Globus pallidus (tissue), 1 donor: ENCODE measurements at regions not wholly inside any gene's neighbourhood (a gene's known extent, or its start where the extent isn't known, plus 50 kb on each side); places are given as distances from the start of the nearest gene placed in this dataset.
A peak's percentile ranks its signal among the peaks of the same experiment; 100 is the strongest.
"Not testable (repeated sequence)": the region's sequence is repeated elsewhere in the genome, so short reads cannot be mapped to it uniquely, and the experiment has no call there.

ENCODE experiments used
- DNase-seq: peaks from one replicate; pipeline ENCODE4 v3.0.0-alpha.2; 2015; ENCODE audit warnings: low spot score

DNA sequence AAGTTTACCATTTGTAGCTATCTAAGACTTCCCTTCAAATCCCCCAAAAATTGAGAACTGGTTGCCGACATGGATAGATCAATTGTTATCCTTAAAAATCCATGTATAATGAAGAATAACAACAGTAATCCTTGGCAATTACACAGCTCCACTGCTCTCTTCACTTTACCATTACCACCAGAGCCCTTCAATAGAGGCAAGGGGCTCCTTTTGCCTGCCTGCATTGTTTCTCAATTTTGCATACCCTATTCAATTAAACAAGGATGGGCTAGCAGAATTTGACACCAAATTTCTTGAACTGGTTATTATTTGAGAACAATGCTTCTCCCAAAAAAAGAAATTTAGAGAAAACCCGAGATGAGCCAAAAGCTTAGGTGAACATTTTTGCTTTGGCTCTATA, 387.8 kb upstream of the PKN2 start:
- DNase-seq: no peak

DNA sequence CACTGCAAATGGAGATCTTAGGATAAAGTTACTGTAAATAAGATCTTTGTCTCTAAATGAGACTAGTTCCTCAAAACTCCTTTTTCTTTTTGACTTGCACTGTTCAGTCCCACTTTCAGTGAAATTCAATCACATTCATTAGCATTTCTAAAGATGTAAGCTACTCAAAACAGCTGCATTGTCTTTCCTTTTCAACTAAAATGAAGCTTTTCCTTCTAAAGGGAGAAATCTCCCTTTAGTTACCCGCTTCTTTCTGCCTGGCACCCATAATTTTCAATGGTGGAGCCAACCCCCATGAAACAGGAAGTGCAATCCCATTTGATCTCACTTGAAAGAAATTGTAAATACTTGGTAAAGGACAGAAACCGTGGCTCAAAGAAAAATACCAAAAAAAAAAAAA, 387.4 kb upstream of the PKN2 start:
- no peak for DNase-seq

DNA sequence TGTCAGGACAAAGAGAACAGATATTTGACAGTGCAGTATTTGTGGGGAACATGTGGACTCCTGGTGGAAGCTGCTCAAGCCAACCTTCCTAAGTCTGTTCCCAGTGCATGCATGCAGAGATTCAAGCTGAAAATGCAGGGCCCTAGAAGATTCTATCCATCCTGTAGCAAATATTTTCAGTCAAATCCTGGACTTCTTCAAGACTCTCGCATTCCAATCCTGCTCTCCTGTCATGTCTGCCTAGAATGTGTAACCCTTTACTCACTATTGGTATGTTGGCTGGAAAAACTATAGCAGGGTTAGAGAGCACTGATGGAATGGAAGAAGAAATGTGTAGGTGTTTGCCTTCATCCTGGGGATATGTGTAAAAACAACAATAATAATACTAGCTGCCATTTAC, 385.6 kb upstream of the PKN2 start:
- DNase-seq: no peak

DNA sequence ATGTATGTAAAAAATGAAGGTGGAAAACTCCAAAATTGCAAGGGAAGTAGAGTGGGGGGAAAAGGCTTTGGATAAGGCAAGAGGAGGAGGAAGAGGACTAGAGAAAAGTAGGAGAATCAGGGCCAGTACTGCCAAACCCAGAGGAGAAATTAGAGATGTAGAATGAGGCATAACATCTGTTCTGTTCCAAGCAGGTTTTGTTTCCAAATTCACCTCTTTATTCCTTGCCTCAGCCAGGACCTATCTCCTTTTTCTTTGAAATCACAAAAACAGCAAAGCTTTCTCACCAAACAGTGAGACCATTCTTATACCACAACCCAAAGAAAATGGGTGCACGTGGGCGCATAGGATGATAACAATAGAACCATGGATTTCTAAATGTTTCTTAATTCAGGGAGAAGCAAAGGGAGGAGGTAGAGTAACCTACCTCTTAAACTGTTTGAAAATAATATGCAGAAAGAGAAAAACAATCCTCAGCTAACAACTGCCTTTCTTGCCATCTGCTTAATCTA, 383.3 kb upstream of the PKN2 start:
- no peak for DNase-seq

DNA sequence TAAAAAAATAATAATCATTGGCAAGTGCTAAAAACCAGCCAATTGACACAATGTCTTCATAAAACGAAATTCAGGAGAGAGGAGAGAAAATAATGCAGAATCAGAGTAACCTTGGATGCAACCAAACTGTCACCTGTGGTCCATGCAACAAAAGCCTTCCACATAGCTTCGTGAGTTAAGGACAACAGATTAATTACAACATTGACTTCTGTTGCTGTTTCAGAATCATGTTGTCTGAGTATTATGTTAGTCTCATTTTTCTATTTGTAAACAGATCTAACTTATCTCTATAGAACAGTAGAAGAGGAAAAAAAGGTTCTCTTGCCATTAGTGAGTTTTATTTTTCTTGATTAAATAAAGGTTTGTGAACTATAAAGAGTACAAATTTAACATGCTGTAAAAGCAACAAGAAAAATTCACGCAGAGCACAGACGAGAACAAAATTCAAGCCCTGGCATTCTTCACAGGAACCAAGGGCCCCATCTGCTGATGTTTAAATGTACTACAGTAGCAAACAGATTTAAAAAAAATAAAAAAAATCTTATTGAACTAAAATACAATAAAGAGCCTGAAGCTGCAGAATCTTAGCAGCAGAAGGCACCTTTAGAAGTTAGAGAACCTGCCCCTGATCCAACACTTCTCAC, 381.1 kb upstream of the PKN2 start:
- DNase-seq: peak; percentile 51

DNA sequence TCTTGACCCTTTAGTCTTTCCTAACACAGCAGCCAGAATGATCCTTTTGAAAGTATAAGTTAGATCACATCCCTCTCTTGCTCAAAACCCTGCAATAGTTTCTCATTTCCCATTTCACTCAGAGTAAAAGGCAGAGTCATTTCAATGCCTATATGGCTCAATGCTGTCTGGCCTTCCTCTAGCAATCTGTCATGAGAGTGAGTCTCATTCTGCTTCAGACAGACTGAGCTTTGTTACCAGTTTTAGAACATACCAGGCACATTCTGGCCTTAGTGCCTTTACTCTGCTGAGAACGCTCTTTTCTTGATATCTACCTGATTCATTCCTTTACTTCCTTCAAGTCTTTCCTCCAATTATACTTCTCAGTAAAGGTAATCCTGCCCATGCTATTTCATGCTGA, 372.8 kb upstream of the PKN2 start:
- DNase-seq: no peak

DNA sequence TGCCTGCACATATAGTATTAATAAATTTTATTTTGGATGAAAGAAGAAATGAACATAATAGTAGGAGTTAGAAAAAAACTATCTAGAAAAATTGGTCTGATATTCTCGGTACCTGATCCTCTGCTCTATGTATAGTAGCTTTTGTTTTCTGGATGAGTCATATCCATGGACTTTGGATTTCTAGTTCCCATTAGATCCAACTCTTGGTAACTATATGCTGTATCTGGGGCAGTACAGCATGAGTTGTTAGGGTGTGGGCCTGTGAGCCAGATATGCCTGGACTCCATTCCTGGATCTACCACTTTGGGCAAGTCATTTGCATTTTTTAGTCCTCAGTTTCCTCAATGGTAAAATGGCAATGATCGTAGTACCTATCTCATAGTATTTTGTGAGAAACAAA, 372.2 kb upstream of the PKN2 start:
- no peak for DNase-seq

DNA sequence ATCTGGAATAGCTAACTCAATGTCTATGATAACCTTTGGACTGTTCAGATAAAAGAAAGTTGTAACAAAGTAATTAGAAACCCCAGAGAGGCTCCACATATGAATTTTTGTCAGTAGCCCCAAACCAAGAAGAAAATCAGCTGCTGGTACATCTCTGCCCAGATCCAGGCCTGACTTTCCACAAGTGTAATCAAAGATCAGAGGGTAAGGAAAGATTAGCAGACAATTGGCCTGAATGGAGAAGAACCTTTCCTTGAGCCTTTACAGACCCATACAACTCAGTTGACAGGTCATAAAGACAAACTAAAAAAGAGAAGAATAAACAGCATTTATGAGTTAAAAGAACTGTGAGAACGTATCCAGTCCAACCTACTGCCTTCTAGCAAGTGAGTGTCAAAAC, 366.7 kb upstream of the PKN2 start:
- DNase-seq: no peak

DNA sequence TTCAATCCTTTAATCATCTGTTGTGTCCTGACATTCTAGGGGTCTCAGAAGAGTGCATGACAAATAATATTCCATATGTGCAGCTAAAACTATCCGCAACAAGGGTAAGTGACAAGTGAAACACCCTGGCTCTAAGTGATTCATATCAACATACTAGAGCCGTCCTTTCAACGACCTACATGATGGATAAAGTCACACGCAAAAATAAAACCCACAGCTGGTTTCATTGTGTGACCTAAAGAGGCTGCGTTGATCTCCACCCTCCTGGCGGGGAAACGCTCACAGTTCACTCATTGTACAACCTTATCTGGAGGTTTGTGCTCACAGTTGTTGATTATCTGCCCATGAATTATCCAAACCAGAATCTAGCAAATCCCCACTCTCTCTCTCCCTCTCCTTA, 365.3 kb upstream of the PKN2 start:
- DNase-seq: no peak

DNA sequence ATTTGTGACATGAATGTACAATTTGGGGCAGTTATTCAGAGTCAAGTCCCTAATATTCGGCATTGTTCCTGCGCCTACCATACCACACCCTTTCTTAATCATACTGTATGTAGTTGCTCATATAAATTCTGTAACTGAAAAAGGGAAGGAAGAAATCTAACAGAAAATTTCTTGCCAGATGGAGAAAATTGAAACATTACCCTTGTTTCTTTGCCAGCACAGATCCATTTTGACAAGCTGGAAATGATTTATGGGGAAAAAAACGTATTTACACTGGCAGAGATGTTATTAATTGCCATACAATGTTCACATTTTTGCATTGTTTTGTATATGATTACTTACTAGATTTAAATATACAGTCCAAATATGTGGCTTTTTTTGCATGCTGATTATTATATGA, 363.8 kb upstream of the PKN2 start:
- no peak for DNase-seq

DNA sequence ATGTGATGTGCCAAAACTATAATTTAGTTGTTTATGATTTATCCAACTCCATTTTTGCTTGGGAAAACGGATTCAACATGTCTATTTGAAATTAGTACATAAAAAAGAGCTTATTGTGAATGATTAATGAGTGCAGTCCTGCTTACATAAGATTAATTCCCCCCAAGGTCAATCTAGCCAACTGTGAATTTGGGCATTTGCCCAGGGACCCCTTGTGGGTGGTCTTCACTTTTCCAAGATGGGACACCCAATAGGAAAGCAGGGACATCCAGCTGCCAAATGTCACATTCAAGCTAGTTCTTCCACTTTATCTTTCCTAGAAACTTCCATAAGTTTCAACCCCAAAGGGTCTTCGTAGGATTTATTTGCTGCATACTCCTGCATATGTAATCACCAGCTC, 362.4 kb upstream of the PKN2 start:
- no peak for DNase-seq

DNA sequence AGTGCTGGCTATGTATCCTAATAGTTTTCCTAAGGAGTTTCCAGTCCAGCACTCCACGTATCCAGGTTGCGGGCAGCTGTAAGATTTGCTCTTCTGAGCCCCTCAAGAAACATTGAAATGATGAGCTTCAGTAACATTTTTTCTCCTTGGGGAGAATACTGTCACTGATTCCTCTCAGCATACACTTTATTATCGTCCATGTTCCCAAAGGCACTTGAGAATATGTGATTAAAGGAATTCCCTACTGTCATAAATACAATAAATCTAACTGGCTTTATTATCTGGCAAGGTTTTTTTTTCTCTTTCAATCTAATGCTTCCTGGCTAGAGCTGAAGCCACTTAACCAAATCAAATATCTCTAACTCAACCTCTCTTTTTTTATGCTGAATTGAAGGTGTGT, 359.2 kb upstream of the PKN2 start:
- no peak for DNase-seq

DNA sequence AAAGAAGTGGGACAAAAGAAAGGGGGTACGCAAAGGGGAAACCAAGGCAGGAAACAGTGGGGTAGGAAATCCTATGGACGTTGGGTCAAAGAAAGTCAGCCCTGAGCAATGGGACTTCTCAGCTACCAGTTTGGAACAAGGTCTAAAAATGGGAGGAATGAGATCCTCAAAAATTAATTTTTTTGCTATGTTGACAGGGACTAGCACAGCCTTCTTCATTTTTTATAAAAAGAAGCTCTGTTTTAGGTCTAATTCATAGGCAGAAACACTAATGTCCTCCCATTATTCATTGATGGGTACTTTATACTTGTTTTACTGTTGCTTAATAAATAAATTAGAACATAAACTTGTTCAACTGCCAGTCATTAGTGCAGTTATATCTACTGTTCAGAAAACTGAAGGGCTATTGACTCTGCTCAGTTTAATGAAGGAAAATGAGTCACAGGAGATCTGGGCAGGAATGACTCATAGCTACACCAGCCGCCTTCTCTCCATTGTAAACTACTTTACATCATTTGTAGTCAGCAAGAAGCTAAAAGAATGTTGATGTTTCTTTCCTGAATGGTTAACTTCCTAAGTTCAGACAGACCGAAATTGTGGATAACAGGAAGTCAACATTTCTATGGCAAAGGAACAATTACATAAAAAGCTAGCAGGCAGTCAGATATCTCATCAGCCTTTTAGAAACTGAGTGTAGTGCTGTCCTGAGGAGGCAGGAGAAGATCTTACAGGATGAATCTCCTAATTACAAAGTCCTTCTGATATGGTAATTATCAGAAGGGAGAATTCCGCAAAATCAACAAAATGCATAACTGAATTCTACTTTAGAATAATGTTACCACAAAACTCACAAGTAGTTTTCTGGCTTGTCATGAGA, 356.4 kb upstream of the PKN2 start:
- DNase-seq: peak; percentile 16

DNA sequence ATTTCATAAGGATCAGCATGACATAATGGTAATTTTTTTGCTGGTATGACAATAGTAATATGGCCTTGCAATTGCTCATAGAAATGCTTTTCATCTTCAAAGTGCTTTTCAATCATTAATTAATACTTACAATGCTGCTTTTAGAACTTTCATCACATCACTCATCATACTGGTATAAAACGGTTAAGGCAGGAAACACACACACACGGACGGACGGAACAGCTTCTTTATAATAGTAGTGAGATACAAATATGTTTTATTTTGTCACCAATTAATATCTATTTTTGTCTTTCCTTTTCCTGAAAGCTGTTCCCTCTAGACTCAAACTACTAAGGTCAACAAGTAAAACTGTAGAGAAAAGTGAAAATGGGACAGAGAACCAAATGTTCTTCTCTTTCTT, 353.9 kb upstream of the PKN2 start:
- DNase-seq: no peak

DNA sequence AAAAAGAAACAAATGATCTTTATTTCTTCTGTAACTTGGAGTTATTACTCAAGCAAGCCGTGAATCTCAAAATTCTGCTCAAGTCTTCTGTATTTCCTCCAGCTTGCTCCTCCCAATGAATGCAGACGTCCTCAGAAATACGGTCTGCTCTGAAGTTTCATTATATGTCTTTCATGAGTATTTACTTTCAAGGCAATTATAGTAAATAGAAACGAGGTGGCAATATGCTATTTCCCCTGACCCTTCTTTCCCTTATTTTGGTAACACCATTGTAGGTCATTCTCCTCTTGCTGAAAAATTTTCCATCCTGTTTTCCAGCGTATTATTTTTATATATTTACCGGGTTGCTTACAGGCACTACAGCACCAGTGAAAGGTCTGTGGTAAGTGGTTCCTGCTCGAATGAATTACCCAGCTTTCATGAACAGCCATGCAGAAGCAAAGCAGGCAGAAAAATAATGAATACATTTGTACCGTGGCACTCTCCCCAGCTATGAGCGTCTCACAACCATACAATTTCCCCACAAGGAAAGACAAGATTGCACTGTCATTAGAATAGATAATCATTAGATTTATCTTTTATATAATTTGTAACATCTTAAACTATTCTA, 350.9 kb upstream of the PKN2 start:
- no peak for DNase-seq

DNA sequence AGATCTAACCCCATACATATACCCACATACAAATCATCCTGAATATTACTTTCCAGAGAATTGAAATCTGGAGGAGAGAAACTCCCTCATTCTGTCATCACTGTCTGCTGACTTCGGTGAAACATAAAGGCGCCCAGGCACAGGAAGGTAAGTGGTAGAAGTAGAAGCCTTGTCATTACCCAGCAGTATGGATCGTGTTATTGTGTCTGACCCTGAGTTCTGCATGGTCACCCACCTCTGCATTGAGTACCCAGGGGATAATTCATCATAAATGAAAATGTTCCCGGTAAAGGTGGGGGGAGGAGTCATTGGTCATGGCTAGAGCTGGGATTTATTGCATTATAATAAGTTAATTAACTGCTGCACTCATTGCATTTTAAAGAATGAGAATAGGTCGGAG, 342.6 kb upstream of the PKN2 start:
- DNase-seq: no peak

DNA sequence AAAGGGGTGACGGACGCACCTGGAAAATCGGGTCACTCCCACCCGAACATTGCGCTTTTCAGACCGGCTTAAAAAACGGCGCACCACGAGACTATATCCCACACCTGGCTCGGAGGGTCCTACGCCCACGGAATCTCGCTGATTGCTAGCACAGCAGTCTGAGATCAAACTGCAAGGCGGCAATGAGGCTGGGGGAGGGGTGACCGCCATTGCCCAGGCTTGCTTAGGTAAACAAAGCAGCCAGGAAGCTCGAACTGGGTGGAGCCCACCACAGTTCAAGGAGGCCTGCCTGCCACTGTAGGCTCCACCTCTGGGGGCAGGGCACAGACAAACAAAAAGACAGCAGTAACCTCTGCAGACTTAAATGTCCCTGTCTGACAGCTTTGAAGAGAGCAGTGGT, 342.0 kb upstream of the PKN2 start:
- DNase-seq: not testable (repeated sequence)

DNA sequence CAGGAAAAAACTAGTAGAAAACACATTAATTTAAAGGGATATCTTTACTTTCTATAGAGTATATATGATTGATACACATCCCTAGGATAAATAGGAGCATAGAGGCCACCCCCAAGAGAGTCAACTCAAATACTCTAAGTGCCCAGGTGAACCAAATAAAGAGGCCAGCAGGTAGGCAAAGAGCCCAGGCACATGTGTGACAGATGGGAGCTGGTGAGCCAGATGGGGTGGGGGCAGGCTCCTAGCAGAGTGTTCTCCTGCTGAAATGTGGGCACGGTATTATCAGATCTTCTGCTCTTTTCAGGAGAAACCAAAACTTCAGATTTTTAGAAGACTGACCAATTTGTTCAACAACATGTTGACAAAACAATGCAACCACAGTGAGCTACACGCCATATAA, 333.4 kb upstream of the PKN2 start:
- DNase-seq: no peak

DNA sequence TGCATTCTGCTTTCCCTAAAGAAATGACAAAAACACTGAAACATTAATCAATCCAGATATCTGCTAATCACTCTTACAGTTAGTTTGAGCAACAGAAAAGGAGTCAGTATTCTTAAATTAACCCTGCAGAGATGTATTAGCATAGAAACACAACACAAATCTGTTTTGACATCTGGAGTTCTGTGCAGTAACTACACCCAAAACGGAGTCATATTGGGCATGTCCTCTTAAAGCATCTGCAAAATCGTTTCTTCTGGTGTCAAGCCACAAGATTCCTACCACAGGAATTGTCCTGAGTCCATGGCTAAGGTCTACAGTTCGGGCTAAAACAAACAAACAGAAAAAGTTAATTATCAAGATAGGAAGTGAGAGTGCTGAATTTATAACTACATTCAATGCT, 332.1 kb upstream of the PKN2 start:
- DNase-seq: no peak

DNA sequence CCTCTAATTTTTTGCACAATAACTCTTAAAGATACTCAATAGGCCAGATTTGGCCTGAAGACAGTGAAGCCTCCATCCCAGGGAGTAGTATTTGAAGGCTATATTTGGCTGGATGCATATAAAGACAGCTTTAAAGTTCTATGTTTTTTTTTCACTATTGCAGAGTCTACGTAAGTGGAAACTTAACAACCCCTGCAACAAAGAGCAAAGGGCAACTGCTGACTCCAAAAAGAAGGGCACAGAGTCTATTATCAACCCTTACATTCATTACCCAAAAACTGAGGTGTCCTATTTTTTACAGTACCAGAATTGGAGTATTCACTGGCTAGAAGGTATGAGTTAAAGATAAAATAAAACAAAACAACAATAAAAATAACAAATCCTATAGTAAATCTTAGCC, 329.8 kb upstream of the PKN2 start:
- no peak for DNase-seq

DNA sequence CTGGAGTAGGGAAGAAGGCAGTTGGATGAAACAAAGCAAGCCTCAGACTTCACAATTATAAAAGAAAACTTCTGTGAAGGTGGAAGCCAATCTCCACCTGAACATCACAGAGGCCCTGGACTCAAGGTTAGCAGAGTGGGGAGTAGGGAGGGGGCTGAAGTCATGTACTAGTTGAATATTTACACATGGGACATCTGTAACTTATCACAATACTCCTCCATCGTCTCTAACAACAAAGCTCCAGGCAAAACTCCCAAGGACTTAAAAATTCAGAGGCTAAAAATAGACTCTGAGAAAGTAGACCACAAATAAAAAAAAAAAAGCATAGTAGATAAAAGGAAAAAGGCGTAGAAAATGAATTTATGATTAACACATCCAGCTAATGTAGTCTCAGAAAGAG, 326.3 kb upstream of the PKN2 start:
- no peak for DNase-seq

DNA sequence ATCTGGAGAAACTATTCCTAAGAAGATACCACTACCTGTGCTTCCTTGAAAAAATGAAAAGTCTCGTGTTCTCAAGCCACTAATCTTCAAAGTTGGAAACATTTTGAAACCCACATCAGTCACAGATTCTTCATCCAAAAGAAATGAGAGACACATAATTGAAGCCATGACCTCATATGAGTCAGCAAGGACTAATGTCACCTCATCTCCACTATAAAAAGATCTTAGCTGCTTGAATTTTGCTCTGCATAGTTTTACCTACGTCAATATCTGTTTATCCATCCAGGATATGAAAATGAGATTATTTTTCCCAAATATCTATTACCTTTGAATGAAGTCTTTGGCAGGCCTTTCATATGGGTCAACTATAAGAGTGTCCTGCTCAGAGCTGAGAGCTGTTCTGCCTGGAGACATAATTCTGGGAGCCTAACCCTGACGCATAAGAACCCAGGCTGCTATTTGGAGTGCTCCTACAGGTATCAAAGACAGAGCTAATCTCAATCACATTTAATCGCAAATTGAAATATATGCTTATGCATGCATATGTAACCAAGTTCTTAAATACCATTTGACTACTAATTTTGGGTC, 312.5 kb upstream of the PKN2 start:
- no peak for DNase-seq

DNA sequence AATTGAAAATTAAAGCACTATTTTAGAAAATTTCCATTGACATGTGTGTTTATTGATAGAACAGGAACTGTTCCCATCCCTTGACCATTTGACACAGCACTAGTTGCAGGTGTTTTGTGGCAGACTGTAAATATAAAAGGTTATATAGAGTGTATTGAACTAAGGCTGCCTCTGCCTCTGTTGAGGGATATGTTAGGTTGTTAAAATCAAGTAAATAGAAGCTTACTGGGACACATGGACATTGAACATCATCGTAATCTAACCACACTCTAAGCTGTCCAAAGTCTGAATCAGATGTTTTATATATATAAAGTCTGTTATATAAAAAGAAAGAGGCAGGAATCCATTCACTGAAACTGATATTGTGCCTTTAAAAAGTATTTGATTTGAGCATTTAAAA, 308.1 kb upstream of the PKN2 start:
- no peak for DNase-seq
